ENCODE measurements at regions not wholly inside any gene's neighbourhood (a gene's known extent, or its start where the extent isn't known, plus 50 kb on each side); places are given as distances from the start of the nearest gene placed in this dataset.

DNA sequence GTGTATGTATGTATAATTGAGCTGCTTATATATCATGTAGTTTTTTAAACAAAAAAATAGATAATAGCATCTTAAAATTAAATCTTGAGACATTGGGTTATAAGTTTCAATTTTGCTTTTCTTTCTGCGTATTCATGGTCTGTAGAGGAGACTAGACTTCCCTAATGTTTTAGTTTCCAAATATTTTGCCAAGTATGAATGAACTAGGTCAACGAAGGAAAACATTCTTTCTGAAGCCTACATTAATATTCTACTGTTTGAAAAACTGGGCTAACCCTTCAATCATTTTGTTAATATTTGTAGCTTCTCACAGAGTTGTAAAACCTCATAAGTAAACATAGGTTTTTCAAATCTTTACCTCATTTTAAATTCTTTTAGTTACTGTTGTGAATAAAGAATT is 592.7 kb downstream of the USP25 start:
- TF ChIP-seq POLR2A (IDR thresholded peaks at IDR 0.05; ENCODE audit: low read depth, low read length) (no peak), POLR2AphosphoS5 (IDR thresholded peaks at IDR 0.05; ENCODE audit: low read depth, low read length) (no peak), POU2F2 (IDR thresholded peaks at IDR 0.05; ENCODE audit: low read depth, low read length) (no peak), TAF1 (IDR thresholded peaks at IDR 0.05; ENCODE audit: low read depth, low read length) (no peak), PAX5 (IDR thresholded peaks at IDR 0.05; ENCODE audit: insufficient read depth, low read length, severe bottlenecking) (no peak), SPI1 (IDR thresholded peaks at IDR 0.05; ENCODE audit: low read depth, low read length) (no peak)
